NT2/D1 (cell line): ENCODE measurements at regions not wholly inside any gene's neighbourhood (a gene's known extent, or its start where the extent isn't known, plus 50 kb on each side); places are given as distances from the start of the nearest gene placed in this dataset.

Experiments
- SUZ12 ChIP-seq: IDR thresholded peaks from 2 replicates; pipeline ENCODE4 v1.6.1; 2011; ENCODE audit not compliant: insufficient read length, insufficient read depth; ENCODE audit errors: extremely low read depth
- YY1 ChIP-seq: IDR thresholded peaks from 2 replicates; pipeline ENCODE4 v1.6.1; 2011; ENCODE audit not compliant: insufficient read length, insufficient read depth

GRCh38 chr10:111698711-111699110 is 484.9 kb downstream of the GPAM start:
- TF ChIP-seq YY1, result no peak
- TF ChIP-seq SUZ12, result no peak
